Stomach (tissue), 4 donors: ENCODE measurements at regions not wholly inside any gene's neighbourhood (a gene's known extent, or its start where the extent isn't known, plus 50 kb on each side); places are given as distances from the start of the nearest gene placed in this dataset.

Experiments
- EP300 ChIP-seq: sonication (generic); formaldehyde crosslinking; IDR thresholded peaks from one replicate; pipeline ENCODE4 v1.6.1; 2017; ENCODE audit warnings: antibody characterized with exemption
- POLR2A ChIP-seq, 4 donors: fragments of 450-650 bp; IDR thresholded peaks; one replicate each; pipeline ENCODE4 v1.6.1; 2016; ENCODE audit warnings: antibody characterized with exemption in 4 of 4, control low read depth in 2 of 4, mild to moderate bottlenecking in 1 of 4, moderate library complexity in 1 of 4
- POLR2AphosphoS5 ChIP-seq, 3 donors: sonication (generic); formaldehyde crosslinking; IDR thresholded peaks; one replicate each; pipeline ENCODE4 v1.6.1; 2016; ENCODE audit warnings: antibody characterized with exemption in 3 of 3
- TF ChIP-seq, protein P1 (sequence below), 7 experiments: fragments of 450-650 bp in 4 of 7; fragments of 200-600 bp in 3 of 7; sonication (generic) in 3 of 7; IDR thresholded peaks; one replicate each; pipeline ENCODE4 v1.5.1; 2016 to 2019; ENCODE audit warnings: antibody characterized with exemption in 7 of 7, control low read depth in 2 of 7, mild to moderate bottlenecking in 1 of 7

DNA sequence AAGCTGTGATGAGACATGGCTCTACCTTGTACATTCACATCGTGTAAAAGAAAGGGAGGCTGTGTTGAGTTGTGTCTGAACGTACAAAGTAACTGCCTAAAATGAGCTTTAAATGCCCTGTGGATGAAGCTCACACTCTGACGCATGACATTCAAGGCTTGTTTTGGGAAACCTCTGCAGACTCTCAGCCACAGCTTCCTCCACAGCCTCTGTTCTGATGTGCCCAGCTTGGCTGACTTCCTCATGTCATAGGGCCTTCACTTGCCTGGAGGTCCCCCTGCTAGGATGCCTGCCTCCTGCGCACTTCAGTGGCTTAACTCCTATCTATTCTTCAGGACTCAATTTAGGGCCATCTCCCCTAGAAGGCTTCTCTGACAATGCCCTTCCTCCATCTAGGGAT is 230.0 kb upstream of the HABP2 start:
- TF ChIP-seq, protein P1, sequence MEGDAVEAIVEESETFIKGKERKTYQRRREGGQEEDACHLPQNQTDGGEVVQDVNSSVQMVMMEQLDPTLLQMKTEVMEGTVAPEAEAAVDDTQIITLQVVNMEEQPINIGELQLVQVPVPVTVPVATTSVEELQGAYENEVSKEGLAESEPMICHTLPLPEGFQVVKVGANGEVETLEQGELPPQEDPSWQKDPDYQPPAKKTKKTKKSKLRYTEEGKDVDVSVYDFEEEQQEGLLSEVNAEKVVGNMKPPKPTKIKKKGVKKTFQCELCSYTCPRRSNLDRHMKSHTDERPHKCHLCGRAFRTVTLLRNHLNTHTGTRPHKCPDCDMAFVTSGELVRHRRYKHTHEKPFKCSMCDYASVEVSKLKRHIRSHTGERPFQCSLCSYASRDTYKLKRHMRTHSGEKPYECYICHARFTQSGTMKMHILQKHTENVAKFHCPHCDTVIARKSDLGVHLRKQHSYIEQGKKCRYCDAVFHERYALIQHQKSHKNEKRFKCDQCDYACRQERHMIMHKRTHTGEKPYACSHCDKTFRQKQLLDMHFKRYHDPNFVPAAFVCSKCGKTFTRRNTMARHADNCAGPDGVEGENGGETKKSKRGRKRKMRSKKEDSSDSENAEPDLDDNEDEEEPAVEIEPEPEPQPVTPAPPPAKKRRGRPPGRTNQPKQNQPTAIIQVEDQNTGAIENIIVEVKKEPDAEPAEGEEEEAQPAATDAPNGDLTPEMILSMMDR (IDR thresholded peaks at IDR 0.05), result no peak
- TF ChIP-seq POLR2A (IDR thresholded peaks at IDR 0.05) (no peak), EP300 (no peak), POLR2AphosphoS5 (IDR thresholded peaks at IDR 0.05) (no peak)
